ENCODE measurements at regions not wholly inside any gene's neighbourhood (a gene's known extent, or its start where the extent isn't known, plus 50 kb on each side); places are given as distances from the start of the nearest gene placed in this dataset.

DNA sequence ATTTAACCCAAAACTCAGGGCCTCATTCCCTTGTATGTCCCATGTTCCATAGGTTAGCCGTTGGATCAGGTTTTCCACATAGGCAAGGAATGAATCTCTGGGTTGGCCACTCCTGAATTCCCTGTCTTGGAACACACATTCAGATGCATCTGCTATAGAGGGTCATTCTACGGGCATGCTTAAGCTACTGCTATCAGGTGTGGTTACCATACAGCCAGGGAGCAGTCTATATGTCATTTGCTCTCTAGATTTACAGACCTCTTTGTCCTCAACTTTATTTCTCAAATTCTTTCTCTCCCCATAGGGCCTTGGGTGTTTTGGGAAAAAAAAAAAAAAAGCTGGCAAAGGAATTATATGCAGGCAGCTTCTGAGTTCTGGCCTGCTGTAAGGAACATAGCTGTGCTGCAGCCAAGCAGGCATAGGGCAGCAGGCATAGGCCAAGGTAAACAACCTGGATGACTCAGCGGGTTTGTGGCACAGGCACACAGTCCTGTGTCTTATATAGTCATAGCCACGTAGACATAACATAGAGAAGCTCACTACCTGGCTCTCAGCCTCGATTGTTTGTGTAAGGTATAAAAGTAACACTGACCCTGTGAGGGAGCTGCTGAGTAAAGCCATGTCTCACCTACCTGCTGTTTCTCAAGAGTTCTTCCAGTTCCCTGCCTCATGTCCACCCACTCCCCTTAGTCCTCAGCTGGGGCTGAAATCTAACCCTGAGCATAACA, 141.5 kb downstream of the OSTF1 start:
- H3K79me1 ChIP-seq (ENCODE audit: low read depth in 1 of 2, low read length in 2 of 2): no peaks in the 10 kb centered on the region
- no peak overlapping the region for H3K18ac ChIP-seq (ENCODE audit: low read depth, low read length)
- no TSS peak for BruUV-seq (replicated peaks)
- WGBS, 2 experiments (ENCODE audit: extremely low coverage in 2 of 2, insufficient read length in 1 of 2): 75% methylated on average over 1 of the region's 5 CpGs; no CpG with 5 or more reads in 1 of the 2 experiments
- ChIA-PET CTCF (interaction anchor here (0.7 kb wide), 1 partner anchor 8 kb away, joined by 3 read pairs; no protein-coding TSS in a partner anchor), POLR2A (ENCODE audit: unreplicated experiment) (no interaction called here)
- no peak overlapping the region for H2AK9ac ChIP-seq (replicated peaks; ENCODE audit: low read depth, low read length, poor library complexity)
- DNase-seq (no peak), ATAC-seq (ENCODE audit: low read depth) (no peak)
- in situ Hi-C loops (cut with MboI; ENCODE audit: low sequenced_read_pairs): no loop called here
- no peak overlapping the region for H3K4me2 ChIP-seq (ENCODE audit: low read depth, low read length)
- H4K91ac ChIP-seq (ENCODE audit: insufficient read depth, low read depth, low read length): no peak overlapping the region
- no peak overlapping the region for H2BK120ac ChIP-seq (ENCODE audit: low read depth, low read length)
- no peaks in the 10 kb centered on the region for H3K9me1 ChIP-seq (ENCODE audit: insufficient read depth, low read length)
- no peak overlapping the region for H3K27ac ChIP-seq (ENCODE audit: insufficient read depth, low read length)
- H4K20me1 ChIP-seq (ENCODE audit: insufficient read depth, low read length): no peaks in the 10 kb centered on the region
- H4K5ac ChIP-seq (ENCODE audit: low read depth, low read length): no peak overlapping the region
- H3K23ac ChIP-seq (ENCODE audit: low read depth, low read length): no peak overlapping the region
- H3K36me3 ChIP-seq (ENCODE audit: control insufficient read depth, insufficient read depth, low read length): no peaks in the 10 kb centered on the region
- no peak overlapping the region for H4K8ac ChIP-seq (ENCODE audit: low read depth in 2 of 2, low read length in 2 of 2)
- H2BK15ac ChIP-seq (ENCODE audit: low read depth, low read length): no peak overlapping the region
- H3K14ac ChIP-seq (replicated peaks; ENCODE audit: low read depth, low read length): no peak overlapping the region
- no peak overlapping the region for H3K4ac ChIP-seq (ENCODE audit: low read depth, low read length)
- H2BK5ac ChIP-seq (ENCODE audit: low read depth, low read length, poor library complexity, severe bottlenecking): no peak overlapping the region
- H2AK5ac ChIP-seq (ENCODE audit: low read depth, low read length): no peak overlapping the region
- H2AFZ ChIP-seq (replicated peaks; ENCODE audit: low read length, poor library complexity): no peak overlapping the region
- no peak overlapping the region for H3K4me3 ChIP-seq (ENCODE audit: insufficient read depth, low read depth, low read length)
- no peaks in the 10 kb centered on the region for H3K9me3 ChIP-seq (ENCODE audit: control insufficient read depth, insufficient read depth, low read length)
- intact Hi-C loops (cut with micrococcal nuclease): no loop called here
- no peak overlapping the region for H3K56ac ChIP-seq (ENCODE audit: extremely low read depth, insufficient read depth, low read length)
- H3K4me1 ChIP-seq (ENCODE audit: control insufficient read depth, insufficient read depth, low read length): no peaks in the 10 kb centered on the region
- no peaks in the 10 kb centered on the region for H3K27me3 ChIP-seq (ENCODE audit: control insufficient read depth, insufficient read depth, low read length)
- TF ChIP-seq CHD1 (IDR thresholded peaks at IDR 0.05; ENCODE audit: low read depth, low read length): no peak
- no peak for TF ChIP-seq FOS (IDR thresholded peaks at IDR 0.05; ENCODE audit: low read depth, low read length)
- TF ChIP-seq POLR2A (IDR thresholded peaks at IDR 0.05; ENCODE audit: low read depth, low read length): no peak
- TF ChIP-seq RCOR1 (IDR thresholded peaks at IDR 0.05; ENCODE audit: insufficient replicate concordance, low read length): no peak
- no peak for TF ChIP-seq CTCF (conservative IDR thresholded peaks at IDR 0.05; ENCODE audit: low read depth, low read length)
- TF ChIP-seq NFE2L2 (IDR thresholded peaks at IDR 0.05; ENCODE audit: low read depth, low read length): no peak
- no peak for TF ChIP-seq MXI1 (IDR thresholded peaks at IDR 0.05; ENCODE audit: borderline replicate concordance, low read depth, low read length)
- TF ChIP-seq RAD21 (IDR thresholded peaks at IDR 0.05; ENCODE audit: low read length): no peak
- TF ChIP-seq BHLHE40 (IDR thresholded peaks at IDR 0.05; ENCODE audit: low read depth, low read length): no peak
- TF ChIP-seq, protein P1, sequence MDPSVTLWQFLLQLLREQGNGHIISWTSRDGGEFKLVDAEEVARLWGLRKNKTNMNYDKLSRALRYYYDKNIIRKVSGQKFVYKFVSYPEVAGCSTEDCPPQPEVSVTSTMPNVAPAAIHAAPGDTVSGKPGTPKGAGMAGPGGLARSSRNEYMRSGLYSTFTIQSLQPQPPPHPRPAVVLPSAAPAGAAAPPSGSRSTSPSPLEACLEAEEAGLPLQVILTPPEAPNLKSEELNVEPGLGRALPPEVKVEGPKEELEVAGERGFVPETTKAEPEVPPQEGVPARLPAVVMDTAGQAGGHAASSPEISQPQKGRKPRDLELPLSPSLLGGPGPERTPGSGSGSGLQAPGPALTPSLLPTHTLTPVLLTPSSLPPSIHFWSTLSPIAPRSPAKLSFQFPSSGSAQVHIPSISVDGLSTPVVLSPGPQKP (IDR thresholded peaks at IDR 0.05; ENCODE audit: borderline replicate concordance, low read depth, low read length): no peak
- TF ChIP-seq USF2 (IDR thresholded peaks at IDR 0.05; ENCODE audit: low read depth, low read length): no peak
- TF ChIP-seq RFX5 (IDR thresholded peaks at IDR 0.05; ENCODE audit: low read depth, low read length): no peak
- TF ChIP-seq SMC3 (IDR thresholded peaks at IDR 0.05; ENCODE audit: low read depth, low read length): no peak
- TF ChIP-seq CEBPB (IDR thresholded peaks at IDR 0.05; ENCODE audit: low read depth, low read length): no peak
- no peak for TF ChIP-seq MAFK (IDR thresholded peaks at IDR 0.05; ENCODE audit: low read depth, low read length)
- dilution Hi-C loops (cut with HindIII; ENCODE audit: low sequenced_read_pairs, unreplicated experiment): no loop called here
- H3K9ac ChIP-seq (ENCODE audit: low read depth, low read length): no peak overlapping the region
- H2BK20ac ChIP-seq (ENCODE audit: low read depth, low read length): no peak overlapping the region
